BLaER1 (cell line): ENCODE measurements at regions not wholly inside any gene's neighbourhood (a gene's known extent, or its start where the extent isn't known, plus 50 kb on each side); places are given as distances from the start of the nearest gene placed in this dataset.

Source experiments
- H3K27ac ChIP-seq: shearing (Covaris generic); formaldehyde crosslinking; 2 replicates; pipeline ENCODE4 v1.8.1; 2022
- H3K27me3 ChIP-seq: shearing (Covaris generic); formaldehyde crosslinking; 2 replicates; pipeline ENCODE4 v1.8.1; 2022
- H3K36me3 ChIP-seq: shearing (Covaris generic); formaldehyde crosslinking; 2 replicates; pipeline ENCODE4 v1.8.1; 2022
- H3K4me1 ChIP-seq: shearing (Covaris generic); formaldehyde crosslinking; 2 replicates; pipeline ENCODE4 v1.8.1; 2022
- H3K4me2 ChIP-seq: shearing (Covaris generic); formaldehyde crosslinking; 2 replicates; pipeline ENCODE4 v1.8.1; 2022
- H3K4me3 ChIP-seq: shearing (Covaris generic); formaldehyde crosslinking; 2 replicates; pipeline ENCODE4 v1.8.1; 2022
- H3K9ac ChIP-seq: shearing (Covaris generic); formaldehyde crosslinking; 2 replicates; pipeline ENCODE4 v1.8.1; 2022
- H3K9me3 ChIP-seq: shearing (Covaris generic); formaldehyde crosslinking; 2 replicates; pipeline ENCODE4 v1.8.1; 2022
- H4K20me1 ChIP-seq: shearing (Covaris generic); formaldehyde crosslinking; 2 replicates; pipeline ENCODE4 v1.8.1; 2022
- Cebpa-rat ChIP-seq: shearing (Covaris generic); IDR thresholded peaks from 2 replicates; pipeline ENCODE4 v1.8.1; 2022

GRCh38 chr20:39993742-39994141 is 695.3 kb downstream of the MAFB start:
- H3K9me3 ChIP-seq = peaks cover 6% of the 10 kb centered on the region; the same call in 1 of the 2 replicates
- H3K27me3 ChIP-seq = no peaks in the 10 kb centered on the region
- no peaks in the 10 kb centered on the region for H4K20me1 ChIP-seq
- no peak overlapping the region for H3K27ac ChIP-seq
- no peak overlapping the region for H3K9ac ChIP-seq
- H3K4me3 ChIP-seq = no peak overlapping the region
- H3K36me3 ChIP-seq = no peaks in the 10 kb centered on the region
- no peaks in the 10 kb centered on the region for H3K4me1 ChIP-seq
- H3K4me2 ChIP-seq = no peak overlapping the region
- no peak for TF ChIP-seq Cebpa-rat

GRCh38 chr20:39990692-39991091 is 698.3 kb downstream of the MAFB start:
- Histone ChIP-seq H3K4me2 (no peak overlapping the region), H4K20me1 (no peaks in the 10 kb centered on the region), H3K9ac (no peak overlapping the region), H3K27ac (no peak overlapping the region), H3K36me3 (no peaks in the 10 kb centered on the region), H3K9me3 (peaks cover 6% of the 10 kb centered on the region; the same call in 1 of the 2 replicates), H3K4me1 (no peaks in the 10 kb centered on the region), H3K27me3 (no peaks in the 10 kb centered on the region), H3K4me3 (no peak overlapping the region)
- no peak for TF ChIP-seq Cebpa-rat

GRCh38 chr20:39988991-39989390 is 700.0 kb downstream of the MAFB start:
- Histone ChIP-seq H3K9ac (no peak overlapping the region), H3K36me3 (no peaks in the 10 kb centered on the region), H3K27me3 (no peaks in the 10 kb centered on the region)

GRCh38 chr20:39986173-39986904 is 702.7 kb downstream of the MAFB start:
- TF ChIP-seq Cebpa-rat = no peak
- Histone ChIP-seq H3K4me3 (no peak overlapping the region), H3K4me1 (0 out of 2 replicates have a peak, but pooled peaks cover 4% of the 10 kb centered on the region), H3K4me2 (no peak overlapping the region), H3K27ac (no peak overlapping the region), H3K27me3 (no peaks in the 10 kb centered on the region), H3K9me3 (peaks cover 6% of the 10 kb centered on the region; the same call in 1 of the 2 replicates), H3K9ac (no peak overlapping the region), H3K36me3 (no peaks in the 10 kb centered on the region), H4K20me1 (no peaks in the 10 kb centered on the region)

More at GRCh38 chr20:39988991-39989390, 700.0 kb downstream of the MAFB start:
- H3K9me3 ChIP-seq = peaks cover 6% of the 10 kb centered on the region; the same call in 1 of the 2 replicates
- H3K4me3 ChIP-seq = no peak overlapping the region
- H3K27ac ChIP-seq = no peak overlapping the region
- no peak for TF ChIP-seq Cebpa-rat
- no peaks in the 10 kb centered on the region for H4K20me1 ChIP-seq
- no peaks in the 10 kb centered on the region for H3K4me1 ChIP-seq
- H3K4me2 ChIP-seq = no peak overlapping the region

GRCh38 chr20:39985271-39985827 is 703.7 kb downstream of the MAFB start:
- H3K27ac ChIP-seq = no peak overlapping the region
- TF ChIP-seq Cebpa-rat = no peak
- H3K9me3 ChIP-seq = no peaks in the 10 kb centered on the region
- no peaks in the 10 kb centered on the region for H3K36me3 ChIP-seq
- no peak overlapping the region for H3K4me3 ChIP-seq
- H3K4me2 ChIP-seq = no peak overlapping the region
- no peaks in the 10 kb centered on the region for H3K27me3 ChIP-seq
- 0 out of 2 replicates have a peak, but pooled peaks cover 4% of the 10 kb centered on the region for H3K4me1 ChIP-seq
- no peaks in the 10 kb centered on the region for H4K20me1 ChIP-seq
- no peak overlapping the region for H3K9ac ChIP-seq

- no peak for TF ChIP-seq Cebpa-rat
- Histone ChIP-seq H3K4me1 (0 out of 2 replicates have a peak, but pooled peaks cover 4% of the 10 kb centered on the region), H3K9me3 (no peaks in the 10 kb centered on the region)
These were observed 705.4 kb downstream of the MAFB start for GRCh38 chr20:39983655-39984054.

GRCh38 chr20:39983183-39983582 is 705.9 kb downstream of the MAFB start:
- H3K27me3 ChIP-seq = no peaks in the 10 kb centered on the region
- no peak overlapping the region for H3K27ac ChIP-seq
- no peak overlapping the region for H3K4me2 ChIP-seq
- 0 out of 2 replicates have a peak, but pooled peaks cover 4% of the 10 kb centered on the region for H3K4me1 ChIP-seq
- no peak overlapping the region for H3K9ac ChIP-seq
- no peak overlapping the region for H3K4me3 ChIP-seq
- no peak for TF ChIP-seq Cebpa-rat
- no peaks in the 10 kb centered on the region for H3K36me3 ChIP-seq
- H4K20me1 ChIP-seq = no peaks in the 10 kb centered on the region
- no peaks in the 10 kb centered on the region for H3K9me3 ChIP-seq

More at GRCh38 chr20:39983655-39984054, 705.4 kb downstream of the MAFB start:
- Histone ChIP-seq H3K4me2 (0 out of 2 replicates have a peak overlapping the region, but pooled peaks have one; percentile 9), H3K36me3 (no peaks in the 10 kb centered on the region), H3K4me3 (no peak overlapping the region), H3K27me3 (no peaks in the 10 kb centered on the region), H3K27ac (no peak overlapping the region), H3K9ac (no peak overlapping the region), H4K20me1 (no peaks in the 10 kb centered on the region)

GRCh38 chr20:39974966-39975501 is 714.0 kb downstream of the MAFB start:
- H3K4me2 ChIP-seq = no peak overlapping the region
- TF ChIP-seq Cebpa-rat = no peak
- H3K27ac ChIP-seq = no peak overlapping the region
- no peak overlapping the region for H3K9ac ChIP-seq
- H3K9me3 ChIP-seq = peaks cover 9% of the 10 kb centered on the region
- no peaks in the 10 kb centered on the region for H3K27me3 ChIP-seq
- H3K4me1 ChIP-seq = no peaks in the 10 kb centered on the region
- H3K36me3 ChIP-seq = no peaks in the 10 kb centered on the region
- no peaks in the 10 kb centered on the region for H4K20me1 ChIP-seq
- no peak overlapping the region for H3K4me3 ChIP-seq

- Histone ChIP-seq H4K20me1 (no peaks in the 10 kb centered on the region), H3K27ac (no peak overlapping the region), H3K4me3 (no peak overlapping the region), H3K36me3 (no peaks in the 10 kb centered on the region), H3K9ac (no peak overlapping the region), H3K9me3 (peaks cover 10% of the 10 kb centered on the region), H3K27me3 (no peaks in the 10 kb centered on the region), H3K4me1 (peaks cover 10% of the 10 kb centered on the region; the same call in 1 of the 2 replicates), H3K4me2 (no peak overlapping the region)
- no peak for TF ChIP-seq Cebpa-rat
These were observed 720.5 kb downstream of the MAFB start for GRCh38 chr20:39968495-39968894.

GRCh38 chr20:39967806-39968205 is 721.2 kb downstream of the MAFB start:
- Histone ChIP-seq H3K4me3 (no peak overlapping the region), H3K4me1 (peaks cover 10% of the 10 kb centered on the region; the same call in 1 of the 2 replicates), H4K20me1 (no peaks in the 10 kb centered on the region), H3K36me3 (no peaks in the 10 kb centered on the region), H3K9me3 (peaks cover 10% of the 10 kb centered on the region), H3K9ac (no peak overlapping the region), H3K27me3 (no peaks in the 10 kb centered on the region), H3K4me2 (peak overlapping the region; percentile 19; the same call in 1 of the 2 replicates), H3K27ac (no peak overlapping the region)
- no peak for TF ChIP-seq Cebpa-rat
